OCI-LY1 (cell line): ENCODE measurements at regions not wholly inside any gene's neighbourhood (a gene's known extent, or its start where the extent isn't known, plus 50 kb on each side); places are given as distances from the start of the nearest gene placed in this dataset.

Source experiments
- H2AFZ ChIP-seq: fragments of 200-600 bp; sonication (generic), shearing (Covaris generic); 2 replicates; pipeline ENCODE4 v1.6.0; 2014; ENCODE audit warnings: antibody characterized with exemption, mild to moderate bottlenecking, low read length
- H3F3A ChIP-seq: fragments of 200-600 bp; sonication (generic), shearing (Covaris generic); 2 replicates; pipeline ENCODE4 v1.6.0; 2014; ENCODE audit warnings: mild to moderate bottlenecking, antibody characterized with exemption, low read length, moderate library complexity; ENCODE audit not compliant: insufficient read depth
- H3K27ac ChIP-seq: fragments of 200-600 bp; sonication (generic); 2 replicates; pipeline ENCODE4 v1.5.1; 2014; ENCODE audit warnings: low read length, mixed run types, mild to moderate bottlenecking, low read depth; ENCODE audit not compliant: poor library complexity, severe bottlenecking
- H3K27me3 ChIP-seq: fragments of 200-600 bp; sonication (generic); 2 replicates; pipeline ENCODE4 v1.6.0; 2014; ENCODE audit warnings: antibody characterized with exemption, mild to moderate bottlenecking, low read length, moderate library complexity; ENCODE audit not compliant: insufficient read depth
- H3K36me3 ChIP-seq: fragments of 200-600 bp; sonication (generic); 2 replicates; pipeline ENCODE4 v1.6.1; 2014; ENCODE audit warnings: mild to moderate bottlenecking, antibody characterized with exemption, low read length, moderate library complexity, mixed read lengths; ENCODE audit not compliant: insufficient read depth
- H3K4me1 ChIP-seq: fragments of 200-600 bp; sonication (generic); 2 replicates; pipeline ENCODE4 v1.5.1; 2014; ENCODE audit warnings: mild to moderate bottlenecking, low read length, moderate library complexity; ENCODE audit not compliant: insufficient read depth, severe bottlenecking
- H3K4me2 ChIP-seq: fragments of 200-600 bp; sonication (generic), shearing (Covaris generic); 2 replicates; pipeline ENCODE4 v1.6.1; 2014; ENCODE audit warnings: low read length
- H3K4me3 ChIP-seq: fragments of 200-600 bp; sonication (generic); 2 replicates; pipeline ENCODE4 v1.5.1; 2014; ENCODE audit warnings: low read length, low read depth, mild to moderate bottlenecking, mixed read lengths; ENCODE audit not compliant: poor library complexity, severe bottlenecking
- H3K79me2 ChIP-seq: fragments of 200-600 bp; shearing (Covaris generic); 2 replicates; pipeline ENCODE4 v1.6.1; 2016; ENCODE audit warnings: mixed run types, low read length, mixed read lengths; ENCODE audit not compliant: insufficient read depth
- H3K9ac ChIP-seq: fragments of 200-600 bp; sonication (generic), shearing (Covaris generic); 2 replicates; pipeline ENCODE4 v1.6.1; 2014; ENCODE audit warnings: mild to moderate bottlenecking, low read length, mixed read lengths
- H3K9me2 ChIP-seq: fragments of 200-600 bp; sonication (generic), shearing (Covaris generic); 2 replicates; pipeline ENCODE4 v1.6.1; 2014; ENCODE audit warnings: low read depth, mild to moderate bottlenecking, low read length, mixed read lengths
- H3K9me3 ChIP-seq: fragments of 200-600 bp; shearing (Covaris generic); 2 replicates; pipeline ENCODE4 v1.6.1; 2014; ENCODE audit warnings: low read length, mixed read lengths
- H4K20me1 ChIP-seq: fragments of 200-600 bp; sonication (generic), shearing (Covaris generic); 2 replicates; pipeline ENCODE4 v1.6.0; 2016; ENCODE audit warnings: mild to moderate bottlenecking, low read length; ENCODE audit not compliant: insufficient read depth
- CTCF ChIP-seq: fragments of 200-600 bp; sonication (generic), shearing (Covaris generic); IDR thresholded peaks from 2 replicates; pipeline ENCODE4 v1.5.1; 2017; ENCODE audit warnings: mild to moderate bottlenecking, antibody characterized with exemption, low read length, moderate library complexity, mixed read lengths
- EZH2 ChIP-seq: fragments of 200-600 bp; sonication (generic), shearing (Covaris generic); IDR thresholded peaks from 2 replicates; pipeline ENCODE4 v1.8.0; 2017; ENCODE audit warnings: borderline replicate concordance, mixed run types, mild to moderate bottlenecking, antibody characterized with exemption, low read length, moderate library complexity, mixed read lengths

GRCh38 chr4:19403786-19404370 is 847.8 kb upstream of the SLIT2 start:
- H3K36me3 ChIP-seq = no peaks in the 10 kb centered on the region
- no peak overlapping the region for H3K9ac ChIP-seq
- H3F3A ChIP-seq = no peaks in the 10 kb centered on the region
- H3K4me3 ChIP-seq = no peak overlapping the region
- H3K79me2 ChIP-seq = no peaks in the 10 kb centered on the region
- H3K4me1 ChIP-seq = no peaks in the 10 kb centered on the region
- no peaks in the 10 kb centered on the region for H4K20me1 ChIP-seq
- no peak overlapping the region for H2AFZ ChIP-seq
- no peaks in the 10 kb centered on the region for H3K27me3 ChIP-seq
- H3K4me2 ChIP-seq = no peak overlapping the region
- H3K9me3 ChIP-seq = no peaks in the 10 kb centered on the region
- no peak for TF ChIP-seq CTCF
- no peak for TF ChIP-seq EZH2
- H3K9me2 ChIP-seq = no peaks in the 10 kb centered on the region
- no peak overlapping the region for H3K27ac ChIP-seq

GRCh38 chr4:19402581-19403065 is 849.1 kb upstream of the SLIT2 start:
- H3K9me3 ChIP-seq = no peaks in the 10 kb centered on the region
- TF ChIP-seq EZH2 = no peak
- no peak for TF ChIP-seq CTCF
- no peak overlapping the region for H2AFZ ChIP-seq

GRCh38 chr4:19401301-19402080 is 850.2 kb upstream of the SLIT2 start:
- no peak overlapping the region for H3K4me2 ChIP-seq
- no peak overlapping the region for H2AFZ ChIP-seq
- H3K27ac ChIP-seq = no peak overlapping the region
- no peaks in the 10 kb centered on the region for H3K27me3 ChIP-seq
- H3F3A ChIP-seq = no peaks in the 10 kb centered on the region
- H3K4me1 ChIP-seq = no peaks in the 10 kb centered on the region
- H3K9me2 ChIP-seq = no peaks in the 10 kb centered on the region
- H3K9me3 ChIP-seq = no peaks in the 10 kb centered on the region
- no peak overlapping the region for H3K9ac ChIP-seq
- no peaks in the 10 kb centered on the region for H3K36me3 ChIP-seq
- TF ChIP-seq CTCF (no peak), EZH2 (no peak)
- H4K20me1 ChIP-seq = no peaks in the 10 kb centered on the region
- no peaks in the 10 kb centered on the region for H3K79me2 ChIP-seq
- no peak overlapping the region for H3K4me3 ChIP-seq

More at GRCh38 chr4:19402581-19403065, 849.1 kb upstream of the SLIT2 start:
- H3F3A ChIP-seq = no peaks in the 10 kb centered on the region
- no peak overlapping the region for H3K4me3 ChIP-seq
- H3K79me2 ChIP-seq = no peaks in the 10 kb centered on the region
- no peak overlapping the region for H3K9ac ChIP-seq
- no peaks in the 10 kb centered on the region for H3K4me1 ChIP-seq
- no peak overlapping the region for H3K27ac ChIP-seq
- H3K27me3 ChIP-seq = no peaks in the 10 kb centered on the region
- no peaks in the 10 kb centered on the region for H4K20me1 ChIP-seq
- no peaks in the 10 kb centered on the region for H3K36me3 ChIP-seq
- no peaks in the 10 kb centered on the region for H3K9me2 ChIP-seq
- no peak overlapping the region for H3K4me2 ChIP-seq
